GM12878 (cell line): ENCODE measurements at regions not wholly inside any gene's neighbourhood (a gene's known extent, or its start where the extent isn't known, plus 50 kb on each side); places are given as distances from the start of the nearest gene placed in this dataset.

Experiments used
- ATAC-seq: fragments of 200-7000 bp; cut with Tn5 transposase; 3 replicates; pipeline ENCODE4 v1.9.1; 2020; ENCODE audit warnings: mild to moderate bottlenecking, moderate library complexity
- BruUV-seq: library from RNA; stranded (reverse); fragments of 400-500 nt; replicated peaks from 2 replicates; lab custom pipeline; 2021; lab: Mats Ljungman, UMichigan
- CTCF ChIA-PET: fragments of 300-600 bp; sonication (Branson Sonifier 250); formaldehyde crosslinking; extraction: SDS; loops from one replicate; lab custom pipeline; 2021; ENCODE audit warnings: inconsistent platforms; lab: Yijun Ruan, JAX
- POLR2A ChIA-PET: fragments of 350-600 bp; formaldehyde crosslinking; extraction: SDS; loops from one replicate; lab custom pipeline; 2021; ENCODE audit warnings: inconsistent platforms; lab: Charles Lee
- RAD21 ChIA-PET: fragments of 300-600 bp; sonication (Branson Sonifier 250); formaldehyde crosslinking; loops from one replicate; lab custom pipeline; 2023; ENCODE audit warnings: antibody characterized with exemption; ENCODE audit not compliant: unreplicated experiment; lab: Charles Lee
- SMC1A ChIA-PET: fragments of 300-600 bp; sonication (Branson Sonifier 250); formaldehyde crosslinking; loops from one replicate; lab custom pipeline; 2023; ENCODE audit not compliant: unreplicated experiment, uncharacterized antibody; lab: Charles Lee
- DNase-seq: peaks from one replicate; pipeline ENCODE4 v3.0.0-alpha.2; 2011; ENCODE audit warnings: low read depth, low spot score
- FAIRE-seq: peaks from 3 replicates; lab custom pipeline; 2011; peaks lifted over from hg19 to GRCh38; lab: Jason Lieb, UNC
- H2AFZ ChIP-seq: 2 replicates; pipeline ENCODE4 v1.6.0; 2011; ENCODE audit warnings: low read depth, low read length, control low read depth; ENCODE audit not compliant: control insufficient read depth
- H3K27ac ChIP-seq: 2 replicates; pipeline ENCODE4 v1.5.1; 2011; ENCODE audit warnings: control low read depth; ENCODE audit not compliant: control insufficient read depth, insufficient read depth
- H3K27me3 ChIP-seq, 2 experiments: replicated peaks in 1 of 2; 2 replicates each; pipeline versions ENCODE4 v1.6.0 to v1.6.1; 2011; ENCODE audit warnings: low read length in 1 of 2; ENCODE audit not compliant: control insufficient read depth in 2 of 2, insufficient read depth in 2 of 2
- H3K36me3 ChIP-seq, 2 experiments: 2 replicates each; pipeline ENCODE4 v1.5.1; 2011; ENCODE audit warnings: low read length in 1 of 2; ENCODE audit not compliant: control insufficient read depth in 2 of 2, insufficient read depth in 2 of 2
- H3K4me1 ChIP-seq: 2 replicates; pipeline ENCODE4 v1.6.1; 2011; ENCODE audit warnings: mild to moderate bottlenecking, low read length, moderate library complexity, mixed read lengths; ENCODE audit not compliant: control insufficient read depth, insufficient read depth
- H3K4me2 ChIP-seq: 2 replicates; pipeline ENCODE4 v1.6.0; 2011; ENCODE audit warnings: control low read depth; ENCODE audit not compliant: control insufficient read depth, insufficient read depth
- H3K4me3 ChIP-seq: fragments of 200-600 bp; sonication (generic); 2 replicates; pipeline ENCODE4 v1.5.1; 2016
- H3K79me2 ChIP-seq: 2 replicates; pipeline ENCODE4 v1.6.0; 2011; ENCODE audit warnings: low read length; ENCODE audit not compliant: control insufficient read depth, insufficient read depth
- H3K9ac ChIP-seq: 2 replicates; pipeline ENCODE4 v1.8.0; 2011; ENCODE audit warnings: low read length, control low read depth, mixed read lengths; ENCODE audit not compliant: control insufficient read depth, insufficient read depth
- H3K9me3 ChIP-seq: replicated peaks from 3 replicates; pipeline ENCODE4 v1.5.1; 2011; ENCODE audit warnings: mild to moderate bottlenecking, low read length; ENCODE audit not compliant: control insufficient read depth, insufficient read depth
- H4K20me1 ChIP-seq: 2 replicates; pipeline ENCODE4 v1.6.0; 2011; ENCODE audit not compliant: control insufficient read depth, insufficient read depth
- CBFB ChIP-seq: IDR thresholded peaks from 2 replicates; pipeline ENCODE4 v1.6.1; 2016; ENCODE audit warnings: antibody characterized with exemption, low read depth
- ETV6 ChIP-seq, 2 experiments: fragments of 450-650 bp in 1 of 2; IDR thresholded peaks in 1 of 2; conservative IDR thresholded peaks in 1 of 2; 2 replicates each; pipeline ENCODE4 v1.6.1; 2014; ENCODE audit warnings: antibody characterized with exemption in 1 of 2, borderline replicate concordance in 1 of 2, low read depth in 1 of 2, mild to moderate bottlenecking in 1 of 2, moderate library complexity in 1 of 2
- GABPA ChIP-seq: IDR thresholded peaks from 2 replicates; pipeline ENCODE4 v1.6.1; 2014; ENCODE audit warnings: antibody characterized with exemption, low read depth, mild to moderate bottlenecking, inconsistent platforms
- HDGF ChIP-seq: fragments of 450-650 bp; IDR thresholded peaks from 2 replicates; pipeline ENCODE4 v1.6.1; 2016; ENCODE audit warnings: antibody characterized with exemption
- IKZF1 ChIP-seq: fragments of 450-650 bp; conservative IDR thresholded peaks from 2 replicates; pipeline ENCODE4 v1.6.1; 2017; ENCODE audit warnings: antibody characterized with exemption, mild to moderate bottlenecking
- IKZF2 ChIP-seq, 2 experiments: fragments of 450-650 bp; IDR thresholded peaks; 2 replicates each; pipeline ENCODE4 v1.6.1; 2017; ENCODE audit warnings: mild to moderate bottlenecking in 2 of 2, moderate library complexity in 2 of 2
- KLF5 ChIP-seq: fragments of 450-650 bp; IDR thresholded peaks from 2 replicates; pipeline ENCODE4 v1.6.1; 2014; ENCODE audit warnings: mild to moderate bottlenecking; ENCODE audit not compliant: partially characterized antibody
- MXI1 ChIP-seq: fragments of 150-350 bp; IDR thresholded peaks from 2 replicates; pipeline ENCODE4 v1.6.1; 2011; ENCODE audit warnings: low read depth, mild to moderate bottlenecking, inconsistent platforms, low read length, improper control_type of control experiment
- MYB ChIP-seq: fragments of 150-350 bp; IDR thresholded peaks from 2 replicates; pipeline ENCODE4 v1.6.1; 2014; ENCODE audit warnings: mild to moderate bottlenecking, low read depth, low read length, borderline replicate concordance
- PRDM15 ChIP-seq: fragments of 450-650 bp; formaldehyde crosslinking; IDR thresholded peaks from 2 replicates; pipeline ENCODE4 v1.4.0; 2020; ENCODE audit warnings: mild to moderate bottlenecking, moderate library complexity
- RBBP5 ChIP-seq: fragments of 200-600 bp; sonication (generic); conservative IDR thresholded peaks from 2 replicates; pipeline ENCODE4 v1.6.1; 2016
- SPI1 ChIP-seq: IDR thresholded peaks from 2 replicates; pipeline ENCODE4 v1.6.1; 2011; ENCODE audit warnings: low read depth, mild to moderate bottlenecking, low read length, moderate library complexity, borderline replicate concordance; ENCODE audit not compliant: insufficient read depth
- WGBS: methylation state at CpG from one replicate; pipeline ENCODE4 v1.1.6; 2016; ENCODE audit warnings: low lambda C conversion rate; ENCODE audit not compliant: insufficient replicate concordance, insufficient coverage; ENCODE audit errors: missing lambda C conversion rate; 5-methylcytosine and 5-hydroxymethylcytosine counted together
- in situ Hi-C: fragments of 300-500 bp; cut with MboI; formaldehyde crosslinking; loops from 9 replicates; pipeline ENCODE4 v1.14.3; 2018; ENCODE audit warnings: mixed read lengths
- intact Hi-C: fragments of 100-400 bp; cut with micrococcal nuclease; formaldehyde crosslinking; loops from one replicate; pipeline ENCODE4 v1.14.2; 2022; ENCODE audit not compliant: unreplicated experiment
- TF ChIP-seq, protein P1 (sequence below): IDR thresholded peaks from 2 replicates; pipeline ENCODE4 v1.6.1; 2012; ENCODE audit warnings: improper control_type of control experiment, low read depth, low read length; ENCODE audit not compliant: insufficient replicate concordance

GRCh38 chr12:73186272-73186671, 914.1 kb downstream of the TRHDE start (continued):
- TF ChIP-seq RBBP5 = no peak
- TF ChIP-seq, all 136 proteins: peak for 0

DNA sequence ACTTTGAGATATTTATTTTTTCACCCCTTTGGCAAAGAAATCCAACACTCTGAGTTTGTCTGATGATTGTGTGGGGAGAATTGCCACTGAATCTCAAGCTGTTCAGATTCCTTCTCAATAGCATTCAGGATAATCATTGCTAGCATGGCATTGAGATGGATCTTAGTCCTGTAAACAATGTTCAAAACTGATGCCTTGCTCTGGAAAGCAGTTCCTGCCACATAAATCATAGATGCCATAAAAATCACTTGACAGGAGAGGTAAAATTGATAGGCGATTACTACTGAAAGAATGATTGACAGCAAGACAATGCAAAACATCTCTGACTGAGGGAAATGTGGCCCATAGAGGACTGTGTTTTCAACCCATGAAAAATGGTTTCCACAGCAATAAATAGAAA, 915.6 kb downstream of the TRHDE start:
- Histone ChIP-seq H3K36me3 (no peaks in the 10 kb centered on the region), H4K20me1 (no peaks in the 10 kb centered on the region), H3K79me2 (no peaks in the 10 kb centered on the region), H3K4me2 (no peak overlapping the region), H3K4me3 (no peak overlapping the region), H3K27me3 (no peaks in the 10 kb centered on the region), H3K9ac (no peak overlapping the region), H2AFZ (no peak overlapping the region), H3K9me3 (no peaks in the 10 kb centered on the region), H3K4me1 (no peaks in the 10 kb centered on the region), H3K27ac (no peak overlapping the region)
- no peak for DNase-seq
- POLR2A ChIA-PET = no interaction called here
- 79% methylated on average over 1 of the region's 1 CpG for WGBS
- RAD21 ChIA-PET = no interaction called here
- no TSS peak for BruUV-seq
- intact Hi-C loops (no loop called here), in situ Hi-C loops (loop anchor here (25.0 kb wide), 1 partner anchor 100 kb away; no protein-coding TSS in a partner anchor)
- ATAC-seq = no peak
- no peak for FAIRE-seq
- CTCF ChIA-PET = no interaction called here
- SMC1A ChIA-PET = no interaction called here
- TF ChIP-seq IKZF2 (IDR thresholded peaks at IDR 0.05) = no peak
- TF ChIP-seq HDGF = no peak
- TF ChIP-seq KLF5 = no peak
- TF ChIP-seq MXI1 = no peak
- TF ChIP-seq IKZF1 = no peak
- TF ChIP-seq GABPA = no peak
- TF ChIP-seq, protein P1, sequence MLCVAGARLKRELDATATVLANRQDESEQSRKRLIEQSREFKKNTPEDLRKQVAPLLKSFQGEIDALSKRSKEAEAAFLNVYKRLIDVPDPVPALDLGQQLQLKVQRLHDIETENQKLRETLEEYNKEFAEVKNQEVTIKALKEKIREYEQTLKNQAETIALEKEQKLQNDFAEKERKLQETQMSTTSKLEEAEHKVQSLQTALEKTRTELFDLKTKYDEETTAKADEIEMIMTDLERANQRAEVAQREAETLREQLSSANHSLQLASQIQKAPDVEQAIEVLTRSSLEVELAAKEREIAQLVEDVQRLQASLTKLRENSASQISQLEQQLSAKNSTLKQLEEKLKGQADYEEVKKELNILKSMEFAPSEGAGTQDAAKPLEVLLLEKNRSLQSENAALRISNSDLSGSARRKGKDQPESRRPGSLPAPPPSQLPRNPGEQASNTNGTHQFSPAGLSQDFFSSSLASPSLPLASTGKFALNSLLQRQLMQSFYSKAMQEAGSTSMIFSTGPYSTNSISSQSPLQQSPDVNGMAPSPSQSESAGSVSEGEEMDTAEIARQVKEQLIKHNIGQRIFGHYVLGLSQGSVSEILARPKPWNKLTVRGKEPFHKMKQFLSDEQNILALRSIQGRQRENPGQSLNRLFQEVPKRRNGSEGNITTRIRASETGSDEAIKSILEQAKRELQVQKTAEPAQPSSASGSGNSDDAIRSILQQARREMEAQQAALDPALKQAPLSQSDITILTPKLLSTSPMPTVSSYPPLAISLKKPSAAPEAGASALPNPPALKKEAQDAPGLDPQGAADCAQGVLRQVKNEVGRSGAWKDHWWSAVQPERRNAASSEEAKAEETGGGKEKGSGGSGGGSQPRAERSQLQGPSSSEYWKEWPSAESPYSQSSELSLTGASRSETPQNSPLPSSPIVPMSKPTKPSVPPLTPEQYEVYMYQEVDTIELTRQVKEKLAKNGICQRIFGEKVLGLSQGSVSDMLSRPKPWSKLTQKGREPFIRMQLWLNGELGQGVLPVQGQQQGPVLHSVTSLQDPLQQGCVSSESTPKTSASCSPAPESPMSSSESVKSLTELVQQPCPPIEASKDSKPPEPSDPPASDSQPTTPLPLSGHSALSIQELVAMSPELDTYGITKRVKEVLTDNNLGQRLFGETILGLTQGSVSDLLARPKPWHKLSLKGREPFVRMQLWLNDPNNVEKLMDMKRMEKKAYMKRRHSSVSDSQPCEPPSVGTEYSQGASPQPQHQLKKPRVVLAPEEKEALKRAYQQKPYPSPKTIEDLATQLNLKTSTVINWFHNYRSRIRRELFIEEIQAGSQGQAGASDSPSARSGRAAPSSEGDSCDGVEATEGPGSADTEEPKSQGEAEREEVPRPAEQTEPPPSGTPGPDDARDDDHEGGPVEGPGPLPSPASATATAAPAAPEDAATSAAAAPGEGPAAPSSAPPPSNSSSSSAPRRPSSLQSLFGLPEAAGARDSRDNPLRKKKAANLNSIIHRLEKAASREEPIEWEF = no peak
- no peak for TF ChIP-seq PRDM15 (CRISPR knock-in tag)
- TF ChIP-seq CBFB = no peak
- no peak for TF ChIP-seq SPI1
- no peak for TF ChIP-seq MYB
- no peak for TF ChIP-seq ETV6 (conservative IDR thresholded peaks at IDR 0.05 in 1 of 2, IDR thresholded peaks at IDR 0.05 in 1 of 2; ENCODE audit: borderline replicate concordance in 1 of 2, low read depth in 1 of 2)
